Bronchial epithelial cell (primary cell): ENCODE measurements at regions not wholly inside any gene's neighbourhood (a gene's known extent, or its start where the extent isn't known, plus 50 kb on each side); places are given as distances from the start of the nearest gene placed in this dataset.

Experiments
- DNase-seq: peaks from one replicate; pipeline ENCODE4 v3.0.0-alpha.2; 2010; ENCODE audit warnings: low read depth
- FAIRE-seq: peaks from 2 replicates; lab custom pipeline; 2011; peaks lifted over from hg19 to GRCh38; lab: Jason Lieb, UNC
- H3K27me3 ChIP-seq: 2 replicates; pipeline ENCODE4 v1.5.1; 2011; ENCODE audit warnings: low read length; ENCODE audit not compliant: control insufficient read depth, insufficient read depth
- H3K36me3 ChIP-seq: 2 replicates; pipeline ENCODE4 v1.5.1; 2011; ENCODE audit warnings: low read length; ENCODE audit not compliant: control insufficient read depth, insufficient read depth
- H3K4me3 ChIP-seq: 2 replicates; pipeline ENCODE4 v1.5.1; 2011; ENCODE audit warnings: mild to moderate bottlenecking, low read depth, low read length, control low read depth
- CTCF ChIP-seq: IDR thresholded peaks from 2 replicates; pipeline ENCODE4 v1.5.1; 2011; ENCODE audit warnings: mild to moderate bottlenecking, moderate library complexity, low read length, control low read depth, inconsistent platforms; ENCODE audit not compliant: insufficient read depth, severe bottlenecking

- DNase-seq (no peak), FAIRE-seq (no peak)
- Histone ChIP-seq H3K4me3 (no peak overlapping the region), H3K27me3 (no peaks in the 10 kb centered on the region), H3K36me3 (no peaks in the 10 kb centered on the region)
- no peak for TF ChIP-seq CTCF
These were observed 115.9 kb upstream of the TBX3 start for GRCh38 chr12:114799574-114800487.

- H3K4me3 ChIP-seq: no peak overlapping the region
- no peak for TF ChIP-seq CTCF
- DNase-seq (no peak), FAIRE-seq (no peak)
- H3K36me3 ChIP-seq: no peaks in the 10 kb centered on the region
- no peaks in the 10 kb centered on the region for H3K27me3 ChIP-seq
These were observed 110.1 kb upstream of the TBX3 start for GRCh38 chr12:114794049-114794558.

GRCh38 chr12:114790276-114790675 is 106.3 kb upstream of the TBX3 start:
- DNase-seq (no peak), FAIRE-seq (no peak)
- no peaks in the 10 kb centered on the region for H3K36me3 ChIP-seq
- no peak overlapping the region for H3K4me3 ChIP-seq
- no peaks in the 10 kb centered on the region for H3K27me3 ChIP-seq
- no peak for TF ChIP-seq CTCF

- Histone ChIP-seq H3K27me3 (no peaks in the 10 kb centered on the region), H3K4me3 (no peak overlapping the region), H3K36me3 (no peaks in the 10 kb centered on the region)
- DNase-seq: no peak
- FAIRE-seq: no peak
- no peak for TF ChIP-seq CTCF
These were observed 105.8 kb upstream of the TBX3 start for GRCh38 chr12:114789821-114790220.

GRCh38 chr12:114789276-114789675 is 105.3 kb upstream of the TBX3 start:
- DNase-seq: no peak
- no peak for FAIRE-seq

More at GRCh38 chr12:114789276-114789675, 105.3 kb upstream of the TBX3 start:
- no peak for TF ChIP-seq CTCF
- Histone ChIP-seq H3K27me3 (no peaks in the 10 kb centered on the region), H3K4me3 (no peak overlapping the region), H3K36me3 (no peaks in the 10 kb centered on the region)
